ENCODE measurements at regions not wholly inside any gene's neighbourhood (a gene's known extent, or its start where the extent isn't known, plus 50 kb on each side); places are given as distances from the start of the nearest gene placed in this dataset.

GRCh38 chr21:27467366-27467765 lies 500.5 kb upstream of the ADAMTS5 start:
- TF ChIP-seq POLR2A (IDR thresholded peaks at IDR 0.05; ENCODE audit: low read length): no peak
- no peak for TF ChIP-seq GATA1 (IDR thresholded peaks at IDR 0.05; ENCODE audit: low read depth, low read length)
